GM23338 (cell line): ENCODE measurements at regions not wholly inside any gene's neighbourhood (a gene's known extent, or its start where the extent isn't known, plus 50 kb on each side); places are given as distances from the start of the nearest gene placed in this dataset.

Experiments used
- ATAC-seq: fragments of 200-7000 bp; cut with Tn5 transposase; 3 replicates; pipeline ENCODE4 v1.9.1; 2020
- DNase-seq: peaks from one replicate; pipeline ENCODE4 v3.0.0-alpha.2; 2015; ENCODE audit warnings: low spot score
- H2AFZ ChIP-seq: fragments of 200-600 bp; sonication (generic); 2 replicates; pipeline ENCODE4 v1.8.0; 2016; ENCODE audit warnings: antibody characterized with exemption, mild to moderate bottlenecking, moderate library complexity
- H3F3A ChIP-seq: fragments of 200-600 bp; sonication (generic); replicated peaks from 2 replicates; pipeline ENCODE4 v1.8.0; 2017; ENCODE audit warnings: antibody characterized with exemption, mixed run types, low read depth
- H3K27ac ChIP-seq: fragments of 200-600 bp; sonication (generic); 2 replicates; pipeline ENCODE4 v1.6.1; 2016; ENCODE audit warnings: low read depth
- H3K27me3 ChIP-seq: fragments of 200-600 bp; sonication (generic); 2 replicates; pipeline ENCODE4 v1.8.0; 2016; ENCODE audit warnings: mild to moderate bottlenecking, mixed run types, moderate library complexity; ENCODE audit not compliant: insufficient read depth
- H3K36me3 ChIP-seq: fragments of 200-600 bp; sonication (generic); 2 replicates; pipeline ENCODE4 v1.8.0; 2016; ENCODE audit warnings: mild to moderate bottlenecking; ENCODE audit not compliant: insufficient read depth
- H3K4me1 ChIP-seq: fragments of 200-600 bp; sonication (generic); 2 replicates; pipeline ENCODE4 v1.8.0; 2016; ENCODE audit warnings: mild to moderate bottlenecking, moderate library complexity; ENCODE audit not compliant: insufficient read depth
- H3K4me2 ChIP-seq: fragments of 200-600 bp; sonication (generic); 2 replicates; pipeline ENCODE4 v1.7.1; 2017; ENCODE audit warnings: mixed run types
- H3K4me3 ChIP-seq: fragments of 200-600 bp; sonication (generic); 2 replicates; pipeline ENCODE4 v1.6.1; 2016; ENCODE audit warnings: mixed run types
- H3K79me2 ChIP-seq: fragments of 200-600 bp; sonication (generic); replicated peaks from 2 replicates; pipeline ENCODE4 v1.8.0; 2017; ENCODE audit warnings: mild to moderate bottlenecking; ENCODE audit not compliant: insufficient read depth
- H3K9me2 ChIP-seq: fragments of 200-600 bp; sonication (generic); 2 replicates; pipeline ENCODE4 v1.8.0; 2017; ENCODE audit not compliant: insufficient read depth
- H4K20me1 ChIP-seq: fragments of 200-600 bp; sonication (generic); replicated peaks from 2 replicates; pipeline ENCODE4 v1.8.0; 2017; ENCODE audit warnings: mild to moderate bottlenecking; ENCODE audit not compliant: insufficient read depth
- H3K27ac Mint-ChIP-seq: 2 replicates; pipeline ENCODE4 v1.8.0; 2020; ENCODE audit warnings: inconsistent platforms, mild to moderate bottlenecking, moderate library complexity, mixed read lengths
- H3K27me3 Mint-ChIP-seq: 3 replicates; pipeline ENCODE4 v1.8.0; 2022; ENCODE audit warnings: low read depth, mild to moderate bottlenecking, moderate library complexity, mixed read lengths, inconsistent platforms; ENCODE audit not compliant: insufficient read depth, poor library complexity
- H3K36me3 Mint-ChIP-seq: 3 replicates; pipeline ENCODE4 v1.8.0; 2021; ENCODE audit warnings: low read depth, mild to moderate bottlenecking, inconsistent platforms, moderate library complexity, mixed read lengths
- H3K4me1 Mint-ChIP-seq: 3 replicates; pipeline ENCODE4 v1.8.0; 2020; ENCODE audit warnings: mild to moderate bottlenecking, inconsistent platforms, mixed read lengths
- H3K4me3 Mint-ChIP-seq: 3 replicates; pipeline ENCODE4 v1.8.0; 2021; ENCODE audit warnings: moderate library complexity, mild to moderate bottlenecking, inconsistent platforms, mixed read lengths
- H3K9me3 Mint-ChIP-seq: 3 replicates; pipeline ENCODE4 v1.8.0; 2020; ENCODE audit warnings: moderate library complexity, mild to moderate bottlenecking, inconsistent platforms, mixed read lengths
- EZH2phosphoT487 ChIP-seq: fragments of 200-600 bp; sonication (generic); IDR thresholded peaks from one replicate; pipeline ENCODE4 v1.8.1; 2018; ENCODE audit warnings: antibody characterized with exemption; ENCODE audit not compliant: unreplicated experiment
- JUNB ChIP-seq: IDR thresholded peaks from one replicate; pipeline ENCODE4 v1.6.1; 2016; ENCODE audit warnings: antibody characterized with exemption; ENCODE audit not compliant: unreplicated experiment
- POLR2AphosphoS5 ChIP-seq: IDR thresholded peaks from 2 replicates; pipeline ENCODE4 v1.6.1; 2016; ENCODE audit warnings: antibody characterized with exemption, low read depth
- ZNF114 ChIP-seq: fragments of 250-450 bp; sonication (Bioruptor Pico); IDR thresholded peaks from 2 replicates; pipeline ENCODE4 v1.5.0; 2020; ENCODE audit warnings: mild to moderate bottlenecking, moderate library complexity
- ZNF331 ChIP-seq: fragments of 250-450 bp; sonication (Bioruptor Pico); IDR thresholded peaks from 2 replicates; pipeline ENCODE4 v1.5.0; 2020; ENCODE audit warnings: low read depth, mild to moderate bottlenecking, moderate library complexity
- TF ChIP-seq, protein P1 (sequence below): IDR thresholded peaks from 2 replicates; pipeline ENCODE4 v1.6.1; 2016; ENCODE audit warnings: antibody characterized with exemption
- TF ChIP-seq, protein P2 (sequence below), 2 experiments: fragments of 200-600 bp in 1 of 2; sonication (generic) in 1 of 2; conservative IDR thresholded peaks; 2 replicates each; pipeline versions ENCODE4 v1.5.1 to v1.6.1; 2016 to 2017; ENCODE audit warnings: antibody characterized with exemption in 2 of 2, low read depth in 2 of 2, mild to moderate bottlenecking in 2 of 2, moderate library complexity in 1 of 2
- TF ChIP-seq, protein P3 (sequence below): fragments of 250-450 bp; sonication (Bioruptor Pico); IDR thresholded peaks from 2 replicates; pipeline ENCODE4 v1.5.0; 2020; ENCODE audit warnings: mild to moderate bottlenecking, moderate library complexity
- TF ChIP-seq, protein P4 (sequence below): IDR thresholded peaks from one replicate; pipeline ENCODE4 v1.6.1; 2018; ENCODE audit warnings: antibody characterized with exemption; ENCODE audit not compliant: unreplicated experiment

DNA sequence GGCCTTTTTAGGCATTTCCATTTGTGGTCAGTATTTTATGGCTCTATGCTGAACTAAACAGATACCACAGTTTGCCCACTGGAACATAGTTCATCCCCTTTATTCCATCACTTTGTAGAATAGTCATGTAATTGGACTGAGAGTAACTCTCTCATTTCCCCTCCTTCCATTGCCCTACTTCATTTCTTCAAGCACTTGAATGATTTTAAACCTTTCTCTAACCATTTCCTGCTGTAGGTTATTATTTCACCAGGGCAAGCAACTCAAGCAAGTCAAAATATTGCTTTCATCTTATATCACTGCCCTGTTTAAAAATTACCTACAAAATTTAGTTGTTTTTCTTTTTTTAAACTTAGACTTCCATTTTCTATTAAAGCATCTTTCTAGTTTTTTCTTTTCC lies 177.0 kb downstream of the RAP2B start:
- H3K4me2 ChIP-seq, result no peak overlapping the region
- no peak for TF ChIP-seq ZNF114 (CRISPR knock-in tag)
- TF ChIP-seq, protein P1, sequence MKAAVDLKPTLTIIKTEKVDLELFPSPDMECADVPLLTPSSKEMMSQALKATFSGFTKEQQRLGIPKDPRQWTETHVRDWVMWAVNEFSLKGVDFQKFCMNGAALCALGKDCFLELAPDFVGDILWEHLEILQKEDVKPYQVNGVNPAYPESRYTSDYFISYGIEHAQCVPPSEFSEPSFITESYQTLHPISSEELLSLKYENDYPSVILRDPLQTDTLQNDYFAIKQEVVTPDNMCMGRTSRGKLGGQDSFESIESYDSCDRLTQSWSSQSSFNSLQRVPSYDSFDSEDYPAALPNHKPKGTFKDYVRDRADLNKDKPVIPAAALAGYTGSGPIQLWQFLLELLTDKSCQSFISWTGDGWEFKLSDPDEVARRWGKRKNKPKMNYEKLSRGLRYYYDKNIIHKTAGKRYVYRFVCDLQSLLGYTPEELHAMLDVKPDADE, result no peak
- no peak for TF ChIP-seq POLR2AphosphoS5
- TF ChIP-seq EZH2phosphoT487, result no peak
- no peak for TF ChIP-seq ZNF331
- TF ChIP-seq, protein P2, sequence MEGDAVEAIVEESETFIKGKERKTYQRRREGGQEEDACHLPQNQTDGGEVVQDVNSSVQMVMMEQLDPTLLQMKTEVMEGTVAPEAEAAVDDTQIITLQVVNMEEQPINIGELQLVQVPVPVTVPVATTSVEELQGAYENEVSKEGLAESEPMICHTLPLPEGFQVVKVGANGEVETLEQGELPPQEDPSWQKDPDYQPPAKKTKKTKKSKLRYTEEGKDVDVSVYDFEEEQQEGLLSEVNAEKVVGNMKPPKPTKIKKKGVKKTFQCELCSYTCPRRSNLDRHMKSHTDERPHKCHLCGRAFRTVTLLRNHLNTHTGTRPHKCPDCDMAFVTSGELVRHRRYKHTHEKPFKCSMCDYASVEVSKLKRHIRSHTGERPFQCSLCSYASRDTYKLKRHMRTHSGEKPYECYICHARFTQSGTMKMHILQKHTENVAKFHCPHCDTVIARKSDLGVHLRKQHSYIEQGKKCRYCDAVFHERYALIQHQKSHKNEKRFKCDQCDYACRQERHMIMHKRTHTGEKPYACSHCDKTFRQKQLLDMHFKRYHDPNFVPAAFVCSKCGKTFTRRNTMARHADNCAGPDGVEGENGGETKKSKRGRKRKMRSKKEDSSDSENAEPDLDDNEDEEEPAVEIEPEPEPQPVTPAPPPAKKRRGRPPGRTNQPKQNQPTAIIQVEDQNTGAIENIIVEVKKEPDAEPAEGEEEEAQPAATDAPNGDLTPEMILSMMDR (conservative IDR thresholded peaks at IDR 0.05; ENCODE audit: low read depth in 2 of 2), result no peak
- TF ChIP-seq, protein P3, sequence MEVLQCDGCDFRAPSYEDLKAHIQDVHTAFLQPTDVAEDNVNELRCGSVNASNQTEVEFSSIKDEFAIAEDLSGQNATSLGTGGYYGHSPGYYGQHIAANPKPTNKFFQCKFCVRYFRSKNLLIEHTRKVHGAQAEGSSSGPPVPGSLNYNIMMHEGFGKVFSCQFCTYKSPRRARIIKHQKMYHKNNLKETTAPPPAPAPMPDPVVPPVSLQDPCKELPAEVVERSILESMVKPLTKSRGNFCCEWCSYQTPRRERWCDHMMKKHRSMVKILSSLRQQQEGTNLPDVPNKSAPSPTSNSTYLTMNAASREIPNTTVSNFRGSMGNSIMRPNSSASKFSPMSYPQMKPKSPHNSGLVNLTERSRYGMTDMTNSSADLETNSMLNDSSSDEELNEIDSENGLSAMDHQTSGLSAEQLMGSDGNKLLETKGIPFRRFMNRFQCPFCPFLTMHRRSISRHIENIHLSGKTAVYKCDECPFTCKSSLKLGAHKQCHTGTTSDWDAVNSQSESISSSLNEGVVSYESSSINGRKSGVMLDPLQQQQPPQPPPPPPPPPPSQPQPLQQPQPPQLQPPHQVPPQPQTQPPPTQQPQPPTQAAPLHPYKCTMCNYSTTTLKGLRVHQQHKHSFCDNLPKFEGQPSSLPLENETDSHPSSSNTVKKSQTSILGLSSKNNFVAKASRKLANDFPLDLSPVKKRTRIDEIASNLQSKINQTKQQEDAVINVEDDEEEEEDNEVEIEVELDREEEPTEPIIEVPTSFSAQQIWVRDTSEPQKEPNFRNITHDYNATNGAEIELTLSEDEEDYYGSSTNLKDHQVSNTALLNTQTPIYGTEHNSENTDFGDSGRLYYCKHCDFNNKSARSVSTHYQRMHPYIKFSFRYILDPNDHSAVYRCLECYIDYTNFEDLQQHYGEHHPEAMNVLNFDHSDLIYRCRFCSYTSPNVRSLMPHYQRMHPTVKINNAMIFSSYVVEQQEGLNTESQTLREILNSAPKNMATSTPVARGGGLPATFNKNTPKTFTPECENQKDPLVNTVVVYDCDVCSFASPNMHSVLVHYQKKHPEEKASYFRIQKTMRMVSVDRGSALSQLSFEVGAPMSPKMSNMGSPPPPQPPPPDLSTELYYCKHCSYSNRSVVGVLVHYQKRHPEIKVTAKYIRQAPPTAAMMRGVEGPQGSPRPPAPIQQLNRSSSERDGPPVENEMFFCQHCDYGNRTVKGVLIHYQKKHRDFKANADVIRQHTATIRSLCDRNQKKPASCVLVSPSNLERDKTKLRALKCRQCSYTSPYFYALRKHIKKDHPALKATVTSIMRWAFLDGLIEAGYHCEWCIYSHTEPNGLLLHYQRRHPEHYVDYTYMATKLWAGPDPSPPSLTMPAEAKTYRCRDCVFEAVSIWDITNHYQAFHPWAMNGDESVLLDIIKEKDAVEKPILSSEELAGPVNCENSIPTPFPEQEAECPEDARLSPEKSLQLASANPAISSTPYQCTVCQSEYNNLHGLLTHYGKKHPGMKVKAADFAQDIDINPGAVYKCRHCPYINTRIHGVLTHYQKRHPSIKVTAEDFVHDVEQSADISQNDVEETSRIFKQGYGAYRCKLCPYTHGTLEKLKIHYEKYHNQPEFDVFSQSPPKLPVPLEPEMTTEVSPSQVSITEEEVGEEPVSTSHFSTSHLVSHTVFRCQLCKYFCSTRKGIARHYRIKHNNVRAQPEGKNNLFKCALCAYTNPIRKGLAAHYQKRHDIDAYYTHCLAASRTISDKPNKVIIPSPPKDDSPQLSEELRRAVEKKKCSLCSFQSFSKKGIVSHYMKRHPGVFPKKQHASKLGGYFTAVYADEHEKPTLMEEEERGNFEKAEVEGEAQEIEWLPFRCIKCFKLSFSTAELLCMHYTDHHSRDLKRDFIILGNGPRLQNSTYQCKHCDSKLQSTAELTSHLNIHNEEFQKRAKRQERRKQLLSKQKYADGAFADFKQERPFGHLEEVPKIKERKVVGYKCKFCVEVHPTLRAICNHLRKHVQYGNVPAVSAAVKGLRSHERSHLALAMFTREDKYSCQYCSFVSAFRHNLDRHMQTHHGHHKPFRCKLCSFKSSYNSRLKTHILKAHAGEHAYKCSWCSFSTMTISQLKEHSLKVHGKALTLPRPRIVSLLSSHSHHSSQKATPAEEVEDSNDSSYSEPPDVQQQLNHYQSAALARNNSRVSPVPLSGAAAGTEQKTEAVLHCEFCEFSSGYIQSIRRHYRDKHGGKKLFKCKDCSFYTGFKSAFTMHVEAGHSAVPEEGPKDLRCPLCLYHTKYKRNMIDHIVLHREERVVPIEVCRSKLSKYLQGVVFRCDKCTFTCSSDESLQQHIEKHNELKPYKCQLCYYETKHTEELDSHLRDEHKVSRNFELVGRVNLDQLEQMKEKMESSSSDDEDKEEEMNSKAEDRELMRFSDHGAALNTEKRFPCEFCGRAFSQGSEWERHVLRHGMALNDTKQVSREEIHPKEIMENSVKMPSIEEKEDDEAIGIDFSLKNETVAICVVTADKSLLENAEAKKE (CRISPR knock-in tag), result no peak
- TF ChIP-seq, protein P4, sequence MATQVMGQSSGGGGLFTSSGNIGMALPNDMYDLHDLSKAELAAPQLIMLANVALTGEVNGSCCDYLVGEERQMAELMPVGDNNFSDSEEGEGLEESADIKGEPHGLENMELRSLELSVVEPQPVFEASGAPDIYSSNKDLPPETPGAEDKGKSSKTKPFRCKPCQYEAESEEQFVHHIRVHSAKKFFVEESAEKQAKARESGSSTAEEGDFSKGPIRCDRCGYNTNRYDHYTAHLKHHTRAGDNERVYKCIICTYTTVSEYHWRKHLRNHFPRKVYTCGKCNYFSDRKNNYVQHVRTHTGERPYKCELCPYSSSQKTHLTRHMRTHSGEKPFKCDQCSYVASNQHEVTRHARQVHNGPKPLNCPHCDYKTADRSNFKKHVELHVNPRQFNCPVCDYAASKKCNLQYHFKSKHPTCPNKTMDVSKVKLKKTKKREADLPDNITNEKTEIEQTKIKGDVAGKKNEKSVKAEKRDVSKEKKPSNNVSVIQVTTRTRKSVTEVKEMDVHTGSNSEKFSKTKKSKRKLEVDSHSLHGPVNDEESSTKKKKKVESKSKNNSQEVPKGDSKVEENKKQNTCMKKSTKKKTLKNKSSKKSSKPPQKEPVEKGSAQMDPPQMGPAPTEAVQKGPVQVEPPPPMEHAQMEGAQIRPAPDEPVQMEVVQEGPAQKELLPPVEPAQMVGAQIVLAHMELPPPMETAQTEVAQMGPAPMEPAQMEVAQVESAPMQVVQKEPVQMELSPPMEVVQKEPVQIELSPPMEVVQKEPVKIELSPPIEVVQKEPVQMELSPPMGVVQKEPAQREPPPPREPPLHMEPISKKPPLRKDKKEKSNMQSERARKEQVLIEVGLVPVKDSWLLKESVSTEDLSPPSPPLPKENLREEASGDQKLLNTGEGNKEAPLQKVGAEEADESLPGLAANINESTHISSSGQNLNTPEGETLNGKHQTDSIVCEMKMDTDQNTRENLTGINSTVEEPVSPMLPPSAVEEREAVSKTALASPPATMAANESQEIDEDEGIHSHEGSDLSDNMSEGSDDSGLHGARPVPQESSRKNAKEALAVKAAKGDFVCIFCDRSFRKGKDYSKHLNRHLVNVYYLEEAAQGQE, result no peak
- TF ChIP-seq JUNB, result no peak
- H3K79me2 ChIP-seq, result no peaks in the 10 kb centered on the region
- Mint-ChIP-seq H3K27ac (no peak overlapping the region), H3K4me3 (no peak overlapping the region), H3K27me3 (no peaks in the 10 kb centered on the region), H3K36me3 (peaks cover 20% of the 10 kb centered on the region), H3K4me1 (peaks cover 5% of the 10 kb centered on the region; the same call in 1 of the 3 replicates), H3K9me3 (peaks cover 25% of the 10 kb centered on the region)
- no peaks in the 10 kb centered on the region for H3F3A ChIP-seq
- H3K4me3 ChIP-seq, result no peak overlapping the region
- no peak for DNase-seq
- no peaks in the 10 kb centered on the region for H4K20me1 ChIP-seq
- no peak overlapping the region for H2AFZ ChIP-seq
- ATAC-seq, result no peak
- H3K27me3 ChIP-seq, result no peaks in the 10 kb centered on the region
- H3K27ac ChIP-seq, result no peak overlapping the region
- H3K4me1 ChIP-seq, result no peaks in the 10 kb centered on the region
- no peaks in the 10 kb centered on the region for H3K36me3 ChIP-seq
- H3K9me2 ChIP-seq, result no peaks in the 10 kb centered on the region
